Right lobe of liver (tissue), 6 donors: ENCODE measurements at regions not wholly inside any gene's neighbourhood (a gene's known extent, or its start where the extent isn't known, plus 50 kb on each side); places are given as distances from the start of the nearest gene placed in this dataset.

Source experiments
- ATAC-seq, 4 donors: fragments of 200-7000 bp; cut with Tn5 transposase; one replicate each; pipeline ENCODE4 v1.9.1; 2020; ENCODE audit warnings: mild to moderate bottlenecking in 4 of 4, moderate library complexity in 4 of 4
- DNase-seq, 3 donors: peaks; one replicate each; pipeline ENCODE4 v3.0.0-alpha.2; 2020
- H3K27ac ChIP-seq, 3 donors: fragments of 200-600 bp; one replicate each; pipeline ENCODE4 v1.8.0; 2022
- H3K27me3 ChIP-seq, 2 donors: fragments of 200-600 bp; one replicate each; pipeline ENCODE4 v1.8.0; 2022
- H3K36me3 ChIP-seq, 4 donors: fragments of 200-600 bp; sonication (generic) in 1 of 4; one replicate each; pipeline versions ENCODE4 v1.5.1 to v1.8.0; 2017 to 2022; ENCODE audit warnings: control low read depth in 1 of 4
- H3K4me1 ChIP-seq, 4 donors: fragments of 200-600 bp; sonication (generic) in 1 of 4; one replicate each; pipeline versions ENCODE4 v1.5.1 to v1.8.0; 2017 to 2022; ENCODE audit warnings: control low read depth in 1 of 4
- H3K4me3 ChIP-seq, 3 donors: fragments of 200-600 bp; one replicate each; pipeline ENCODE4 v1.8.0; 2022
- H3K9me3 ChIP-seq, 4 donors: fragments of 200-600 bp; sonication (generic) in 1 of 4; one replicate each; pipeline versions ENCODE4 v1.5.1 to v1.8.0; 2017 to 2022; ENCODE audit warnings: control low read depth in 1 of 4
- CTCF ChIP-seq, 4 donors: fragments of 200-600 bp in 3 of 4; fragments of 450-650 bp in 1 of 4; IDR thresholded peaks; one replicate each; pipeline versions ENCODE4 v1.5.1 to v1.8.0; 2016 to 2022; ENCODE audit warnings: antibody characterized with exemption in 4 of 4, mild to moderate bottlenecking in 2 of 4
- POLR2A ChIP-seq: fragments of 450-650 bp; IDR thresholded peaks from one replicate; pipeline ENCODE4 v1.6.1; 2017; ENCODE audit warnings: antibody characterized with exemption, mild to moderate bottlenecking
- WGBS: methylation state at CpG from one replicate; pipeline ENCODE4 v1.1.6; 2018; ENCODE audit warnings: low coverage, low lambda C conversion rate; ENCODE audit not compliant: insufficient coverage; ENCODE audit errors: missing lambda C conversion rate; 5-methylcytosine and 5-hydroxymethylcytosine counted together
- intact Hi-C, 2 donors: fragments of 100-400 bp; cut with DNase I; formaldehyde crosslinking; loops; one replicate each; pipeline versions ENCODE4 v1.11.2 to v1.14.1; 2022
- donor health status: DM: no; HTN: yes; CAD: no.
- donor health status: DM: no; HTN: no; CAD: no.
- donor health status: DM: no; HTN: no; CAD: no.
- donor health status: DM: no; HTN: yes; CAD: no.
- donor health status: DM: no; HTN: yes; CAD: no.

GRCh38 chr12:23002381-23002780 is 377.4 kb downstream of the ETNK1 start:
- Histone ChIP-seq H3K27me3 (no peaks in the 10 kb centered on the region), H3K36me3 (no peaks in the 10 kb centered on the region), H3K9me3 (no peaks in the 10 kb centered on the region), H3K27ac (no peak overlapping the region), H3K4me1 (peaks cover 0 to 29% (median 3%) of the 10 kb centered on the region in 4 donors), H3K4me3 (no peak overlapping the region)
- ATAC-seq (no peak), DNase-seq (no peak)
- 83% methylated on average over 1 of the region's 7 CpGs for WGBS
- intact Hi-C loops: no loop called here
- no peak for TF ChIP-seq CTCF (IDR thresholded peaks at IDR 0.05)
- no peak for TF ChIP-seq POLR2A

- intact Hi-C loops: no loop called here
These were observed 379.6 kb downstream of the ETNK1 start for GRCh38 chr12:23004473-23005020.

DNA sequence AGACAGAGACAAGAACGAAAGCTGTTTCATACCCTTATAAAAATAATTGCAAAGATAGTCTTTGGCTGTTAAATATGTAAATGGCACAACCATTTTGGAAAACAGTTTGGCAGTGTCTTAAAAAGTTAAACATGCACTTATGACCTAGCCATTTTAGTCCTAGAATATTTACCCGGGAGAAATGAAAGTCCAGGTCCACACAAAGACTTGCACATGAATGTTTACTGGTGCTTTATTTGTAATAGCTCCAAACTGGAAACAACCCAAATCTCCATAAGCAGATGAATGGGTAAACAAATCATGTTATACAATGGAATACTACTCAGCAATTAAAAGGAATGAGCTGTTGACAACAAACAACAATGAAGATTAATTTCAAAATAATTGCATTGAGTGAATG is 380.4 kb downstream of the ETNK1 start:
- ATAC-seq: peak; percentile 63 to 81 (median 66)
- no peak overlapping the region for H3K4me3 ChIP-seq
- TF ChIP-seq CTCF (IDR thresholded peaks at IDR 0.05): no peak
- no peak for TF ChIP-seq POLR2A
- no peaks in the 10 kb centered on the region for H3K27me3 ChIP-seq
- H3K36me3 ChIP-seq: no peaks in the 10 kb centered on the region
- 20% methylated on average over 2 of the region's 2 CpGs for WGBS
- intact Hi-C loops: no loop called here
- peaks cover 0 to 29% (median 3%) of the 10 kb centered on the region in 4 donors for H3K4me1 ChIP-seq
- no peaks in the 10 kb centered on the region for H3K9me3 ChIP-seq
- H3K27ac ChIP-seq: peak overlapping the region in 2 of 3 donors; percentile 38
- no peak for DNase-seq

More at GRCh38 chr12:23004473-23005020, 379.6 kb downstream of the ETNK1 start:
- DNase-seq: peak in 2 of 3 donors; percentile 29 to 50
- WGBS: 32% methylated on average over 4 of the region's 4 CpGs
- Histone ChIP-seq H3K9me3 (no peaks in the 10 kb centered on the region), H3K4me3 (no peak overlapping the region), H3K27ac (peak overlapping the region in 1 of 3 donors; percentile 41), H3K4me1 (peaks cover 0 to 29% (median 3%) of the 10 kb centered on the region in 4 donors), H3K27me3 (no peaks in the 10 kb centered on the region), H3K36me3 (no peaks in the 10 kb centered on the region)
- no peak for TF ChIP-seq CTCF (IDR thresholded peaks at IDR 0.05)
- no peak for TF ChIP-seq POLR2A
- ATAC-seq: peak; percentile 50 to 79 (median 60)

DNA sequence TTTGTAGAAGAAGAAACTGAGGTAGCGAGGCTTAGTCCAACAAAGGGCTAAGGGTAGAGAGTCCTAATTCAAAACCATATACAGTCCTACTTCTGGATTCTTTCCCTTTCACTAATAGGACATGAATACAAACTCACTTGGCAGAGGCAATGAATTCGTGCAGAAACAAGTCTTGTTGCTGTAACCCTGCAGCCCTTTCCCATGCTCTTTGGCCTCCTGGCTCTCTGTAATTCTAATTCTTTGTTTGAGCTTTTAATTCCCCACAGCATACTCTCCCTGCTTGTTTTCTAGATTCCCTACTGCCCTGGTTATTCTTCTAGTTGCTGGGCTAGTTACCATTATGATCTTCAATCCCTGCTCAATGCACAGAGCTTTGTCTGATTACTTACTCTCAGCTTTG is 381.4 kb downstream of the ETNK1 start:
- peaks cover 0 to 29% (median 3%) of the 10 kb centered on the region in 4 donors for H3K4me1 ChIP-seq
- WGBS: 28% methylated on average over 2 of the region's 2 CpGs
- H3K9me3 ChIP-seq: no peaks in the 10 kb centered on the region
- H3K4me3 ChIP-seq: no peak overlapping the region
- ATAC-seq (peak; percentile 75 to 81 (median 76)), DNase-seq (peak in 2 of 3 donors; percentile 22 to 72)
- intact Hi-C loops: no loop called here
- no peaks in the 10 kb centered on the region for H3K27me3 ChIP-seq
- peak overlapping the region in 1 of 3 donors; percentile 18 for H3K27ac ChIP-seq
- TF ChIP-seq POLR2A: no peak
- TF ChIP-seq CTCF (IDR thresholded peaks at IDR 0.05): no peak
- H3K36me3 ChIP-seq: no peaks in the 10 kb centered on the region
